ENCODE measurements at regions not wholly inside any gene's neighbourhood (a gene's known extent, or its start where the extent isn't known, plus 50 kb on each side); places are given as distances from the start of the nearest gene placed in this dataset.

- no peak overlapping the region for H3K4me3 ChIP-seq (replicated peaks in 1 of 3; ENCODE audit: insufficient read depth in 1 of 3, low read depth in 2 of 3, low read length in 3 of 3)
- no peak for ATAC-seq
- CTCF ChIA-PET (ENCODE audit: low intra/inter-chr PET ratio, low total read pairs), result no interaction called here
Observed at GRCh38 chr6:117204903-117205302, 60.5 kb upstream of the VGLL2 start.

More at GRCh38 chr6:117204903-117205302, 60.5 kb upstream of the VGLL2 start:
- Histone ChIP-seq H4K20me1 (ENCODE audit: insufficient read depth, low read length) (no peaks in the 10 kb centered on the region), H3K27me3 (ENCODE audit: control insufficient read depth in 1 of 2, insufficient read depth in 2 of 2, low read length in 2 of 2) (no peaks in the 10 kb centered on the region), H2AFZ (ENCODE audit: low read length) (no peak overlapping the region), H3K79me2 (ENCODE audit: insufficient read depth, low read length) (no peaks in the 10 kb centered on the region), H3K4me2 (ENCODE audit: low read depth, low read length) (no peak overlapping the region), H3K4me1 (ENCODE audit: insufficient read depth, low read length) (no peaks in the 10 kb centered on the region), H3K36me3 (replicated peaks in 1 of 2; ENCODE audit: control insufficient read depth in 1 of 2, insufficient read depth in 2 of 2, low read length in 2 of 2) (no peaks in the 10 kb centered on the region), H3K9ac (ENCODE audit: insufficient read depth, low read depth, low read length) (no peak overlapping the region), H3K9me3 (ENCODE audit: low read length) (no peaks in the 10 kb centered on the region), H3K27ac (ENCODE audit: extremely low read length, insufficient read depth, low read length) (no peak overlapping the region)
- DNase-seq (ENCODE audit: low spot score) (no peak), FAIRE-seq (no peak)
- TF ChIP-seq NR1H2 (CRISPR knock-in tag; IDR thresholded peaks at IDR 0.05; ENCODE audit: borderline replicate concordance, low read depth) (no peak), EP300 (IDR thresholded peaks at IDR 0.05; ENCODE audit: low read depth in 2 of 2, low read length in 2 of 2) (no peak), EP300 (CRISPR knock-in tag; IDR thresholded peaks at IDR 0.05; ENCODE audit: borderline replicate concordance) (no peak), MED8 (CRISPR knock-in tag; IDR thresholded peaks at IDR 0.05; ENCODE audit: insufficient replicate concordance) (no peak), ZNF205 (CRISPR knock-in tag; IDR thresholded peaks at IDR 0.05) (no peak), KLF9 (CRISPR knock-in tag; IDR thresholded peaks at IDR 0.05; ENCODE audit: low read depth) (no peak), TFAP4 (IDR thresholded peaks at IDR 0.05; ENCODE audit: borderline replicate concordance, low read depth) (no peak), ZFP41 (CRISPR knock-in tag; IDR thresholded peaks at IDR 0.05; ENCODE audit: borderline replicate concordance) (no peak)
- TF ChIP-seq, protein P1, sequence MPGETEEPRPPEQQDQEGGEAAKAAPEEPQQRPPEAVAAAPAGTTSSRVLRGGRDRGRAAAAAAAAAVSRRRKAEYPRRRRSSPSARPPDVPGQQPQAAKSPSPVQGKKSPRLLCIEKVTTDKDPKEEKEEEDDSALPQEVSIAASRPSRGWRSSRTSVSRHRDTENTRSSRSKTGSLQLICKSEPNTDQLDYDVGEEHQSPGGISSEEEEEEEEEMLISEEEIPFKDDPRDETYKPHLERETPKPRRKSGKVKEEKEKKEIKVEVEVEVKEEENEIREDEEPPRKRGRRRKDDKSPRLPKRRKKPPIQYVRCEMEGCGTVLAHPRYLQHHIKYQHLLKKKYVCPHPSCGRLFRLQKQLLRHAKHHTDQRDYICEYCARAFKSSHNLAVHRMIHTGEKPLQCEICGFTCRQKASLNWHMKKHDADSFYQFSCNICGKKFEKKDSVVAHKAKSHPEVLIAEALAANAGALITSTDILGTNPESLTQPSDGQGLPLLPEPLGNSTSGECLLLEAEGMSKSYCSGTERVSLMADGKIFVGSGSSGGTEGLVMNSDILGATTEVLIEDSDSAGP (CRISPR knock-in tag; IDR thresholded peaks at IDR 0.05; ENCODE audit: borderline replicate concordance), result no peak
- BruUV-seq (replicated peaks), result no TSS peak
- intact Hi-C loops (cut with micrococcal nuclease; ENCODE audit: unreplicated experiment), result no loop called here
- in situ Hi-C loops (cut with HindIII; ENCODE audit: extremely low pct_ligation_motif_present, low pct_unique_long_range_greater_than_20kb), result loop anchor here (5.0 kb wide), 1 partner anchor 233 kb away; no protein-coding TSS in a partner anchor
- WGBS (ENCODE audit: low lambda C conversion rate), result 19% methylated on average over 1 of the region's 1 CpG
- POLR2A ChIA-PET, result no interaction called here

All from HepG2 (cell line).